ENCODE measurements at regions not wholly inside any gene's neighbourhood (a gene's known extent, or its start where the extent isn't known, plus 50 kb on each side); places are given as distances from the start of the nearest gene placed in this dataset.

DNA sequence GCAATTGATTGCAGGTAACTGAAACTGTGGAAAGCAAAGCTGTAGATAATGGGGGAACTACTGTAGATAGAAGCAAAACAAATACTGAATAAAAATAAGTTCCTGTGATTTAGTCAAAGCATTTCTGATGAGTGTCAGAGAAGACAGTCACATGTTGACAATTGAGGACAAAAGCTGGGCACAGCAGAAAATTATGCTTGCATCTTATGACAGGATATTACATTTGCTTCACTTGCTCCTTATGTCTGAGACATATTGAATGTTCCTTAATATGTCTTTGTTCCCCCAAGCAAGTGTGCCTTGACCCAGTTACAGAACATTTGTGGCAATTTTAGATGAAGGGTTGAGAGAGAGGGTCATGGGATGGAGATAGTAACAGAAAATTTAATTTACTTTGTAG is 526.0 kb upstream of the B3GALT2 start:
- DNase-seq: no peak
- in situ Hi-C loops (cut with HindIII; ENCODE audit: low pct_ligation_motif_present, low pct_unique_long_range_greater_than_20kb, low sequenced_read_pairs): no loop called here

DNA sequence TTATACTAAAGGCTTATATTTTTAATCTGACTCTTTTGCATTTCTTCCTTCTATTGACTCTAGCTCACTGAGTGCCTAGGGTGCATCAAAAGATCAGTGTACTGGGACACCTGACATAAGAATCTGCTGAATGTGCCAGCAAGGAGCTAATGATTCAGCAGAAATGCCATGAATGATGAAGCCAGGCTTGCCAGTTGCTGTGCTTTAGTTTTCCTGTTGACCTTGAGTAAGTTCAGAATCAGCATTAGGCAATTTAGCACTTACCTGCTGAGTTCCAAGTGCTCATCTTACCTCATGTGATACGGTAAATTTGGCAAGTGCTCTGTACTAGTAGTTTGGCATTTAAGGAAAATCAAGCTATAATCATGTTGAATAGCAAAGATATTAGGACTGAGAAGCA is 523.2 kb upstream of the B3GALT2 start:
- DNase-seq: no peak
- in situ Hi-C loops (cut with HindIII; ENCODE audit: low pct_ligation_motif_present, low pct_unique_long_range_greater_than_20kb, low sequenced_read_pairs): no loop called here

DNA sequence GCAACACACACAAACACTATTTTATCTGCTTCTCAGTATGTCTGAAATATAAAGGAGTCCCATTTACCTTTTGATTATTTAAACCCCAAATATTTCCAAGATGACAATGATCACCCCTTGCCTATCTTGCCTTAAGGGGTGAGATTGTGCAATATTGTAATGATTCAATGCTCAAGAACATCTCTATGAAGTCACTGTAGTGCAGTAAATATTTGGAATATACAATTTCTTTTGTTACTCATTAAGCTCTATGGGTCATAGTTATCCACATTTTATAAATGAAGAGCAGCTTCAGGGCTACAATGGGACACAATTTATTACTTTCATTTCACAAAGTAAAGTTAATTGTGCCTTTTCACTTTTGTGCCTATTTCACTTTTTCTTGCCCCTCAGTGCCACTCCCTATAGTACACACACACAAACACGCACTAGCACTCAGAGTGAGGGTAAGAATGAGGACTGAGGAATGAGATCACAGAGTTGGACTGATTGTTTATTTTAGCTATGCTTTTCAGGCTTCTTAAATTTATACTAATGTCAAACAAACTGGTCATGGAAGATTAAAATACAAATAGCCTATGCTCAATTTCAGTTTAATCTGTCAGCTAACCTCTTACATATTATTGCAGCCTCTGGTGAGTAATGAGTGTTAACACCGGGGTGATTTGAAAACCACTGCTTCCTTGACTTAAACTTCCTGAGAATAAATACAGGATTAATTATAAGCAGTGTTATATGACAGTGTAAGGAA is 521.0 kb upstream of the B3GALT2 start:
- in situ Hi-C loops (cut with HindIII; ENCODE audit: low pct_ligation_motif_present, low pct_unique_long_range_greater_than_20kb, low sequenced_read_pairs): no loop called here
- DNase-seq: peak; percentile 42

DNA sequence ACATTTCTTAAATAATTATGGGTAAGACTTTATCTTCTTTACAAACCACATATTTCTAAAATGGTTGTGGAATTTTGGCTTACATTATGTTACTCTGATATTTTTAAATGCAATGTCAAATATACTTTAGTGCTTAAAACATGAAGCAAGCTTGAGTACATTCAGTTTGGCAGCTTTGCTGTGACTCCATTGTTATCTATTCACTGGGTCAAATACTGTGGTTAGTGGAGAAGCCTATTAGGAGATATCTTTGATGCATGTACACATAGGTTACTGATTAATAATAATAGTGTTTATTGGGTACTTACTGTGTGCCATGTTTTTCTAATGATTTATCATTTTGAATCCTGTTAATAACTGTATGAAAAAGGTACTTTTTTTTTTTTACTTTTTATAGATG is 520.4 kb upstream of the B3GALT2 start:
- peak; percentile 10 for DNase-seq

DNA sequence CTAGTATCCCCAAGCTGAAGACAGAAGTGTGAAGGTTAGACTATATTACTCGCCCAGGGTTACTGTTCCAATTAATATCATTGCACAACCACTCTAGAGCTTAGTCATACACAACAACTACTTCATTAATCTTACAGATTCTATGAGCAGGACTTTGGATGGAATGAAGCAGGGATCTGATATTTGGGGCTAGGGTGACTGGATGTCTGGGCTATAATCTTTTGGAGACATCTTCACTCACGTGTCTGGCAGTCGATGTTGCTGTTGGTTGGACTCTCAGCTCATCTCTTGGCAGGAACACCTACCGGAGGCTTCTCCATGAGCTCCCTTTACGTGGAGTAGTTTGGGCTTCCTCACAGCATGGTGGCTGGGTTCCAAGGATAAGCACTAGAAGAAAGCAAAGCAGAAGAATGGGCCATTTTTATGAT is 519.2 kb upstream of the B3GALT2 start:
- in situ Hi-C loops (cut with HindIII; ENCODE audit: low pct_ligation_motif_present, low pct_unique_long_range_greater_than_20kb, low sequenced_read_pairs): no loop called here

More for the DNA sequence above, 520.4 kb upstream of the B3GALT2 start:
- in situ Hi-C loops (cut with HindIII; ENCODE audit: low pct_ligation_motif_present, low pct_unique_long_range_greater_than_20kb, low sequenced_read_pairs): no loop called here

DNA sequence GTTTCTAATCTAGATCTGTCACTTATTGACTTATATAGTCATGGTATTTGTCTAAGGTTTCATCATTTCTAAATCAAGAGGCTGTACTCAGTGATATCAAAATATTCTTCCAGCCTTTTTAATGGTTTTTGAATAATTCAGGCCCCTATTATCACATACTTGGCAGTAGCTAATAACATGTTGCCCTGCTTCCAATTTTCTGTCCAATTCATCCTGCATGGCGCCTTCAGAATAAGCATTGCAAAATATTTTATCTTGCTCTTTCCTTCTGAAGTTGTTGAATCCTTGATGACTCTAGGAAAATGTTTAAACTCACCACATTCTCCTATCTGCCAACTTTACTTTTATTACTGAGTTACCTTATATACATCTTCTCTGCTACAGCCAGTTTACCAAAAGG is 517.2 kb upstream of the B3GALT2 start:
- in situ Hi-C loops (cut with HindIII; ENCODE audit: low pct_ligation_motif_present, low pct_unique_long_range_greater_than_20kb, low sequenced_read_pairs): no loop called here
- no peak for DNase-seq

More for the DNA sequence above, 519.2 kb upstream of the B3GALT2 start:
- no peak for DNase-seq

DNA sequence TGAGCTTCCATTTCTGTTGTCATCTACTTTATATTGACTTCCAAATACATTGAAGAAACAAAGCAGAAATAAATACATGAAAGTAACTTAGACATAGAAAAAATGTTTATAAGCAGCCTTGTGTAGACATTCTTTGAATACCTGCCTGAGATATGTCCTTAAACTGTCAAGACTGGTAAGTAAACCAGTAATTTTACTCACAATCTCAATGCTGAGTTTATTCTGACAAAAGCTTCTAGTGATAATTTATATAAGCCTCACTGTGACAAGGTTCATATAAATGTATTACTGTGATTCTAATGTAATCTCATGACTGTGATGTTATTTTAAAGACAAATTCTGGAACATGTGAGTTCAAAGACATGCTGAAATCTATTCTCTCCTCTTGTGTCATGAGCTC is 516.7 kb upstream of the B3GALT2 start:
- in situ Hi-C loops (cut with HindIII; ENCODE audit: low pct_ligation_motif_present, low pct_unique_long_range_greater_than_20kb, low sequenced_read_pairs): no loop called here
- no peak for DNase-seq

DNA sequence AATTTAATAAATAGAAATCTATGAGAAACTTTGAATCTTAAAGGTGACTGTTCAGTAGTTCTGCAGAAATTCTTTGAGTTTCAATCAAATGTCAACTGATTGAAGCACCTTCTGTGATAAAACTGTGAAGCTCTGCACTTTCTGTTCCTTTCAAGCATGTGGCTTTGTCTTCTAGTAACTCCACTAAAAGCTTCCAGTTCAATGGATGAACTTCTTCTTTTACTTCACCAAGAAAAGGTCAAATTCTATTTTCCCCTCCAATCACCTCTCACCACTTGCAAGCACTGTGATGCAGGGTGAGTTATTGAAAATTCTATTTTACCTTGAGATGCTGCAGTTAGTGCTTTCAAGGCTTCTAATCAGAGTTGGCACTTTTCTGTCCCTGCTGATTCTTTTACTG is 515.3 kb upstream of the B3GALT2 start:
- in situ Hi-C loops (cut with HindIII; ENCODE audit: low pct_ligation_motif_present, low pct_unique_long_range_greater_than_20kb, low sequenced_read_pairs): no loop called here
- DNase-seq: no peak

DNA sequence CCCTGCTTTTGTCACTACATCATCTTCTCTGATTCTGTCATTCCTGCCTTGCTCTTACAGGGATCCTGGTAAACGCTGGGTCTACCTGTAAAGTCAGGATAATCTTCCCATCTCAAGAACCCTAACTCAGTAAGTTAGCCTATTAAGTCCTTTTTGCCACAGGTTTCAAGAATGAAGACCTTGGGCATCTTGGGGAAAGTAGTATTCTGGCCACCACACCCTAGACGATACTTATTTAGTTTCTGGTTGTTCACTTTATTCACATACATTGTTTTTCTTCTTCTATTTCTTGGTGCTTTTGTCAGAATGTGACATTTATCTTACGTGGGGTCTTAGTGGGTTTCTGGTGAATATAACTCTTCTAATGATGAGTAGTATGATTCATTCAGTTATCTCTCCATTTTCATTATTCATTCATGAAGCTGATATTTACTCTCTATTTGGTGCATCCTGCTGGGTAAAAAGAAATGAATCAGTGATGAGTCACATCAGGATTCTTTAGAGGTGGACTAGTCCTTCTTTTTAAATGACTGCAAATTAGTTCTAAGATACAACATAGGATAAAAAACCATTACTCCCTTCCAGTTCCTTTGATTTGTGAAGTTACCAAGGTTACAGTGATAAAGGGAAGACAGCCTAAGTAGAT is 514.4 kb upstream of the B3GALT2 start:
- peak; percentile 63 for DNase-seq
- in situ Hi-C loops (cut with HindIII; ENCODE audit: low pct_ligation_motif_present, low pct_unique_long_range_greater_than_20kb, low sequenced_read_pairs): no loop called here

DNA sequence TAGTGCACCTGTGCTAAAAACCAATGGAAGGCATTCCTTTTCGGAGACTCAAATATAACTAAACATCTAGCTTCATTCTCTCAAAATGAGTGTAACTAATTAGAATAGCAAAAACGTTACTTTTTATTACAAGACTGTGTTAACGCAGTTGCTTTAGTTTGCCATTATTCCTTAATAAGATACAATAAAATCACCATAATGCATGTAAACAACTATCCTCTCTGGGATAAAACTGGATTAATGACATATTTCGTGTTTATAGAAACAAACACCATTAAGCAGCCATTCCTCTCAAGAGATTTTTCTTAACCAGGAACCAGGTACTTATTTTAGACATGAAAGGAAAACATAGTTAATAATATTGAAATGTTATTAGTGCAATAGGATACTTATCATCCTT is 512.8 kb upstream of the B3GALT2 start:
- in situ Hi-C loops (cut with HindIII; ENCODE audit: low pct_ligation_motif_present, low pct_unique_long_range_greater_than_20kb, low sequenced_read_pairs): no loop called here

DNA sequence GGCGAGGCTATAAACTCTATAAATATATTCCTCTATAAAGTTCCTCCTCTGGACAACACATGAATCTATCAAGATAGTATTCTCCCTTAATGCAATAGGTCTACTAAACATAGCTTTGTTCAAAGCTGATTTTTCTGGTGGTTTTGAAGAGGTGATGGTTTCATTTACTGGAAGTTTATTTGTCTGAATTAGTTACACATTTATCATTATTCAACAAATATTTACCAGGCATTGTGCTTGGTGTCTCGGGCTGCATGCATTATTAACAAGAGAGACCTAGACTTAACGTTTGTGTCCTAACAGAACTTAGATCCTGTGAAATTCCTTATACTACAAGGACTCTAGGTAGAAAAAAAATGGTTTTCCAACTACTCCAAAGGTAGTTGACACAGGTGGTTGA is 511.4 kb upstream of the B3GALT2 start:
- no peak for DNase-seq
- in situ Hi-C loops (cut with HindIII; ENCODE audit: low pct_ligation_motif_present, low pct_unique_long_range_greater_than_20kb, low sequenced_read_pairs): no loop called here

More for the DNA sequence above, 512.8 kb upstream of the B3GALT2 start:
- DNase-seq: no peak

DNA sequence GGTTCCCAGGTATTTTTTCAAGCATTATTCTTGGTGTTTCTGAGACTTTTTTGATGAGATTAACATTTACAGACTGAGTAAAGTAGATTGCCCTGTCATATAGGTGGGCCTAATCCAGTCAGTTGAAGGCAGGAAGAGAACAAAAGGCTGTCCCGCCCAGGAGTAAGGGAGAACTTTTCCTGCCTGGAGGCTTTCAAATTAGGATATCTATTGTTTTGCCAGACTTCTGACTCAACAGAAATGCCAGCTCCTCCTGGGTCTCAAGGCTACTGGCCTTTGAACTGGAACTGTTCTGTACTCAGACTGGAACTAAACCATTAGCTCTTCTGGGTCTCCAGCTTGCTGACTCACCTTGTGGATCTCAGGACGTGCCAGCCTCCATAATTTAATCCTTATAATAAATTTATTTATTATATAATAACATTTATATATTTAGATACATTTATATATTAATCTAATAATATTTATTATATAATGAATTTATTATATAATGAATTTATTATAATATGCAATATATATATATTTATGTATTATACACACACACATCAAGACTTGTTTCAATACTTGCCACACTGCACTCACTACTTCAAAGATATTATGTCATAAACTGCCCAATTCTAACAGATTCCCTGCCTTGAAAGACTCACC is 510.8 kb upstream of the B3GALT2 start:
- in situ Hi-C loops (cut with HindIII; ENCODE audit: low pct_ligation_motif_present, low pct_unique_long_range_greater_than_20kb, low sequenced_read_pairs): no loop called here
- DNase-seq: no peak

DNA sequence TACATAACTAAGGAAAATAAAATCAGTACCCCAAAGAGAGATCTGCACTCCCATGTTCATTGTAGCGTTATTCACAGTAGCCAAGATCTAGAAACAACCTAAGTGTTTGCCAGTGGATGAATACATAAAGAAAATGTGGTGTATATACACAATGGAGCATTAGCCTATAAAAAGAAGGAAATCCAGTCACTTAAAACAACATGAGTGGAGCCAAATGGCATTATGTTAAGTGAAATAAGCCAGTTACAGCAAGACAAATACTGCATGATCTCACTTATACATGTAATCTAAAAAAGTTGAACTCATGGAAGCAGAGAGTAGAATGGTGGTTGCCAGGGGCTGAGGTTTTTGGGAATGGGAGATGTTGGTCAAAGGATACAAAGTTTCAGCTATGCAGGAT is 508.3 kb upstream of the B3GALT2 start:
- no peak for DNase-seq
- in situ Hi-C loops (cut with HindIII; ENCODE audit: low pct_ligation_motif_present, low pct_unique_long_range_greater_than_20kb, low sequenced_read_pairs): no loop called here

DNA sequence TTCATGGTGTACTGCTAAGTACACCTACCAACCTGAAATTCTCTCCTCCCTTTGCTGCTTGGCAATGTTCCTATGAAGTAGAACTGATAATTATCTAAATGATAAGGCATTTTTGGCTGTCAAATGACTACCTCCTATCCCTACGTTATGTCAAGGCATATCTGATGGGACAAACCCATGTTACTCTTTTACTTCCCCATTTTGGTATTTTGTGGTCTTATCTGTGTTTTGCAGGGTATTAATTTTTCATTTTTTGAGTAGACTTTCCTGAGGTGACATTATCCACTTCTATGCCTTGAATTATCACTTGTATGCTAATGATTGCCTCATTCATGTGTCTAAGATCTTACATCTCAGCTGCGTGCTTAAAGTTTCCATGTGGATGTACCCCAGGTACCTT is 499.6 kb upstream of the B3GALT2 start:
- DNase-seq: no peak
- in situ Hi-C loops (cut with HindIII; ENCODE audit: low pct_ligation_motif_present, low pct_unique_long_range_greater_than_20kb, low sequenced_read_pairs): no loop called here

DNA sequence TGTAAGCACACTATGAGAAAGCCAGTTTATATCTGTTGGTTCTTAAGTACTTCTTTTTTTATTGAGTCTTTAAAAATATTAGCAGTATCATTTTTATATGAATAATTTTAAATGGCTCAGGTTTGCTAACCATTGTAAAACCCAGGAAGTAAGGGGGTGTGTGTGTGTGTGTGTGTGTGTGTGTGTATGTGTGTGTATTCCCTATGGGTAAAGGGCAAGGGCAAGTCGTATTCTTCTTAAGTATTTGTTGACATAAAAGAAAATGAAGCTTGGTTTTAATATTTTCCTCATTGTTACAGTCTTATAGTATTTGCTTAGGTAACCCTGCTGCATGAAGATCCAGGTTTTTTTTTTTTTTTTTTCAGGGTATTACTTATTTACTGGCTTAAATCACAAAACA is 495.0 kb upstream of the B3GALT2 start:
- in situ Hi-C loops (cut with HindIII; ENCODE audit: low pct_ligation_motif_present, low pct_unique_long_range_greater_than_20kb, low sequenced_read_pairs): no loop called here

DNA sequence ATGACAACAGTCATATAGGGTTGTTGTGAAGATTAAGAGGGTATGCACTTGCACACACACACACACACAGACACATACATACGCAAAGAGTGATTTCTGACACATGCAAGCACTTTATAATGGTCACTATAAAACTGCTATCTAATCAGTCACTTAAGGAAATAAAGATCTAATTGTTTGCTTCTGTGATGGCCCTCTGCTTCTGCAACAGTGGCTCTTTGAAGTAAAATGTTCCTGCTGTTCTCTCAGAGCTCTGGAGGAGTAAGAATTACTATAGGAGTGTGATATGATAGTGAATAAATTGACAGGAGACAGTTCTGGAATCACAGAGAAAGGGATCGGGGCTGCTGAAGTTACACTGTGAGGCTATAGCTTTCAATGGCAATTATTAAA is 494.5 kb upstream of the B3GALT2 start:
- DNase-seq: no peak
- in situ Hi-C loops (cut with HindIII; ENCODE audit: low pct_ligation_motif_present, low pct_unique_long_range_greater_than_20kb, low sequenced_read_pairs): no loop called here

More for the DNA sequence above, 495.0 kb upstream of the B3GALT2 start:
- no peak for DNase-seq

DNA sequence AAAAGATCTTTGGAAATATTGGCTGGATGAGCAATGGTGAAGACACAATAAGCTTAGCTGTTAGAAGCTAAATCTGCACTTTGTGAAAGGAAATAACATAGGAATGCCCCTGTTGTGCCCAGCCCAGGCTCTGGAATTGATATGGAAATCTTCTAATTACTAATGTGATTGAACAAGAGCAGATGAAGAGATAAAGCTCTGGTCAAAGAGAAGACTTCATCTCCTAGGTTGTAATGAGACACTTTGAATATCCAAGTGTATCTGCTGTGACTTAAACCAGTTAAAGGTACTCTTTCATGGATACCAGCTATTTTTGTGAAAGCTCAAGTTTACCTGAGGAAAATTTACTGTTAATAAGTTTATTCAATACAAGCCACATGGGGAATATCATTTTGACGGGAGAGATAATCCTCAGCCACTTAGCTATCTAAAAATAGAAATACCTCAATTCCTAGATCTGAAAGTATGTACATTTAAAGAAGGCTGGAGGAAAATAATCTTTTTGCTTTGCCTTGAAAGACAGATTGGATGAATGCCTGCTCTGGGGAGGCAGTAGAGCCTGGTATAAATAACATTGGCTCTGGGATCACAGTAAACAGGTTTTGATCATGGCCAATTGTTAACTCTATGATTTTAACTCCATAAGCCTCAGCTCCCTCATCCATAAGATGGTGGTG is 494.0 kb upstream of the B3GALT2 start:
- in situ Hi-C loops (cut with HindIII; ENCODE audit: low pct_ligation_motif_present, low pct_unique_long_range_greater_than_20kb, low sequenced_read_pairs): no loop called here
- DNase-seq: no peak

DNA sequence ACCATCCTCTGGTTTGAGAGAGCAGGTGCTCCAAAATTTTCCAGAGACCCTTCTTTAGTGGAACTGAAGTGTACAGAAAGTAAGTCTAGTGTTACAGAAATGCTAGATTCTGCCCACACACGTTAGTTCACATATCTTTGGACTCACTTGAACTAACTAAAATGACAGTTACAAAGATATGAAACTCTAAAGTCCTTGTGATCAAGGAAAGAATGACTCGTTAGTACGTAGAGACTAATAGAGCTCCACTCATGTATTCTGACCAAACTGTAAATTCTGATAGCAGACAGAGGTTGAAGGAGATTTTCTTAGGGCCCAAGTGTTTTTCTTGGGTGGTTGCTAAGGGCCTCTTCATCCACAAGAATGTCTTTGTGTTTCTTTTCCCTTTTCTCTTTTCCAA is 491.5 kb upstream of the B3GALT2 start:
- DNase-seq: no peak
- in situ Hi-C loops (cut with HindIII; ENCODE audit: low pct_ligation_motif_present, low pct_unique_long_range_greater_than_20kb, low sequenced_read_pairs): no loop called here

DNA sequence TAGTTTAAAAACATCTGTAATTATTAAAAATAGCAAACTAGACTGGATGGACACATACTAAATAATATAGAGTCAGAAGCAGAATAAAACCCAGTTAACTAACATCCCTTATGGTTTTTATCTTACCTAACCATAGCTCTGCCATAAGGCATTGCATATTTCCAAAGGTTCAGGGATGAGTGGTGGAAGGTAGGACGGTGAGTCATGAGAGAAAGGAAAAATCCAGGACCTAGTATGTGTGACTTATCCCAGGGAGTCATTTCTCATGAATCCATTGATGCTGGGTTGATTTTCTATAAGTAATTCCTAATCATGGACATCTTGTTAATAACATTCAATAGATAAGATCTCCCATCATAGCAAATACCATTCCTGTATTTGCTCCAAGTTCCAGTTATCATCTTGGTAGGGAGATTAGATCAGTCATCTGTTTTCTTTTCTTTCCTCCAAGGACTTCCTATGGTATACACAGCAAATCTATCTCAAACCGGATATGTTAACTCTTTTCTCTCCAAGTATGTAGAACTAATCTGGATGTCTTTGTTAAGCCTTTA is 490.7 kb upstream of the B3GALT2 start:
- in situ Hi-C loops (cut with HindIII; ENCODE audit: low pct_ligation_motif_present, low pct_unique_long_range_greater_than_20kb, low sequenced_read_pairs): no loop called here
- no peak for DNase-seq
